ENCODE measurements at regions not wholly inside any gene's neighbourhood (a gene's known extent, or its start where the extent isn't known, plus 50 kb on each side); places are given as distances from the start of the nearest gene placed in this dataset.

DNA sequence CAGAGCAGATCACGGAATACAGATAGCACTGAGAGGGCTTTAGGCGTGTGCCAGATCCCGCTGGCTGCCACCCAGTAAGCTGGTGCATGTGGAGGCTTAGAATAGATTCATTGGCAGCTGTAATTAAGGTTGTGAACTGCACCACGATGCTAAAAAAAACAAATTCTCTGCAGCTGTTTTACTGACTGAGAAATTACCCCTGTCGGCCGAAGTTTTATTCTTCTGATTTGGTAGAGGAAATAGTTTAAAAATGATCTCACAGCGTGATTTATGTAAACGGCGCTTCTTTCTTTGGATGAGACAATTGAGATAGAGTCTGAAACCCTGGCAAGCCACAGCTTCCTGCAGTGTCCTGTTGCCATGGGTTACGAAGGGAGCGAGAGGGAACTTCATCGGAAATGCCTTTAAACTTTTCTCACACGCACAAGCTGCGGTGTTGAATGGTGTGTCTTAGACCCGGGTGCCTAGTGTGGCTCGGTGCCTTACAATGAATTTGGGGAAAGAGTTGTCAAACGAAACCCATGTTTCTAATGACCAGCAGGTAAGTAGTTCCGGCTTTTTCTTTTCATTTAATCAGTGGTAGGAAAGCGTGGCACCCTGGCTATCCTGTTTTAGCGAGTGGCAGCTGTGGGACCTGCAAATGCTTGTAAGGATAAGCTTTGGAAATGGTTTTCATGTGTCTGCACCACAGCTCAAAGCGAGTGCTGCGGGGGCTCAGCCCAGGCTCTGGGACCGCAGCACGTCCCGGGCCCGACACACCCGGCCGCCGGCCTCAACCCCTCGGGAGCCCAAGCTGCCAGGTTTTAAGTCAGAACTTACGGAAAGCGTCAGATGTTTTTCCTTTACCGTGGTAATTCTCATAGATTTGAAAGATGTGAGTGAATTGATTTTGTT, 71.7 kb upstream of the HGFAC start:
- ChIA-PET CTCF (interaction anchor here (1.0 to 1.7 kb wide), 2 partner anchors 24 to 510 kb away, joined by 4 read pairs; no protein-coding TSS in a partner anchor), POLR2A (no interaction called here)
- peaks cover 10% of the 10 kb centered on the region for H3K27me3 Mint-ChIP-seq (ENCODE audit: insufficient read depth, unreplicated experiment)
- DNase-seq (ENCODE audit: unreplicated experiment): peak; percentile 8
- H3K4me1 Mint-ChIP-seq (ENCODE audit: insufficient read depth, unreplicated experiment): peaks cover 7% of the 10 kb centered on the region
- no TSS peak for BruUV-seq (replicated peaks)
- no peak overlapping the region for H3K27ac Mint-ChIP-seq (ENCODE audit: low read depth, unreplicated experiment)
- intact Hi-C loops (cut with micrococcal nuclease): no loop called here
- H3K36me3 Mint-ChIP-seq (ENCODE audit: insufficient read depth, unreplicated experiment): no peaks in the 10 kb centered on the region
- H3K4me3 Mint-ChIP-seq (ENCODE audit: unreplicated experiment): peak overlapping the region; percentile 12
- TF ChIP-seq, protein P1, sequence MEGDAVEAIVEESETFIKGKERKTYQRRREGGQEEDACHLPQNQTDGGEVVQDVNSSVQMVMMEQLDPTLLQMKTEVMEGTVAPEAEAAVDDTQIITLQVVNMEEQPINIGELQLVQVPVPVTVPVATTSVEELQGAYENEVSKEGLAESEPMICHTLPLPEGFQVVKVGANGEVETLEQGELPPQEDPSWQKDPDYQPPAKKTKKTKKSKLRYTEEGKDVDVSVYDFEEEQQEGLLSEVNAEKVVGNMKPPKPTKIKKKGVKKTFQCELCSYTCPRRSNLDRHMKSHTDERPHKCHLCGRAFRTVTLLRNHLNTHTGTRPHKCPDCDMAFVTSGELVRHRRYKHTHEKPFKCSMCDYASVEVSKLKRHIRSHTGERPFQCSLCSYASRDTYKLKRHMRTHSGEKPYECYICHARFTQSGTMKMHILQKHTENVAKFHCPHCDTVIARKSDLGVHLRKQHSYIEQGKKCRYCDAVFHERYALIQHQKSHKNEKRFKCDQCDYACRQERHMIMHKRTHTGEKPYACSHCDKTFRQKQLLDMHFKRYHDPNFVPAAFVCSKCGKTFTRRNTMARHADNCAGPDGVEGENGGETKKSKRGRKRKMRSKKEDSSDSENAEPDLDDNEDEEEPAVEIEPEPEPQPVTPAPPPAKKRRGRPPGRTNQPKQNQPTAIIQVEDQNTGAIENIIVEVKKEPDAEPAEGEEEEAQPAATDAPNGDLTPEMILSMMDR (IDR thresholded peaks at IDR 0.05; ENCODE audit: unreplicated experiment): no peak
- H3K9me3 Mint-ChIP-seq (ENCODE audit: unreplicated experiment): no peaks in the 10 kb centered on the region

DNA sequence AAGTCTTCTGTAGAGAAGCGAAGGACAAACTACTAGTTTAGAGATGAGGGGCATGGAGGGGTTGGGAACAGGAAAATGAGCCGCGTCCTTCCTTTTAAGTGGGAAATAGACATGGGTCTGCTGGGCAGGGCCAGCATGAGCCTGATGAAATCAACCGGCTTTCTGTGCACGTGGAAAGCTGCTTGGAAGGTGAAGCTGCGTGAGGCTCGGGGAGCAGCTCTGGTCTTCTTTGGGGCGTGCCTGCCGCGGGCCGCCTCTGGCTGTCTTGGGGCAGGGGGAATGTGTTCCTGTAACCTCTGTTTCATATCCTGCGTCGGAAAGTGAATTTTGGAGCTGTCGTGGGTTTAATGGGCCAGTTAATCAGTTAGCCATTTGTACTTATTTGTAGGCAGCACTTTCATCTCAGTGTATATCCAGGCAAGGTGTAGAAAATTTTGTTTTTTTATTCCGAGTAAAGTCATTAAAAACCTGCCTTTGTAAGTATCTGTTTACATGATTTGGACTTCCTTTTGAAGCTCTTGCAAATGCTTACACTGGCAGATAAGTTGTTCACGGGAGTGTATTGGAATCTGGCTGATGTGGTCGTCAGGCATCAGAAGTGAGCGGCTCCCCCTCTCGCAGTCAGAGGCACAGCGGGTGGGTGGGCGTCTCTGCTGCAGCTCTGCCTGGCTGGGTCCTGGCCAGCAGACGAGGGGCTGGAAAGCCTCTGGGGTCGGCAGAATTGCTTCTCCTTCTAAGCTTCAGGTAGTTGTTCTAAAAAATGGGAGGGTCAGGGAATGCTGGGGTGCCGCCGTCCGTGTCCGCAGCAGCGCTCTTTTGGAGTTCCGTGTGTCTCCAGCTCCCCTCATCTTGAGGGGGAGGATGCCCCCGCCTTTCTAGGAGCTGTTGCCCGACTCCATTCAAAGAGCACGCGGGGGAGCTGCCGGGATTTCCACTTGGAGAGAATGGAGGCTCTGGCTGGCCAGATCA, 70.5 kb upstream of the HGFAC start:
- Mint-ChIP-seq H3K27ac (ENCODE audit: low read depth, unreplicated experiment) (no peak overlapping the region), H3K4me1 (ENCODE audit: insufficient read depth, unreplicated experiment) (peaks cover 12% of the 10 kb centered on the region), H3K4me3 (ENCODE audit: unreplicated experiment) (no peak overlapping the region), H3K36me3 (ENCODE audit: insufficient read depth, unreplicated experiment) (no peaks in the 10 kb centered on the region), H3K27me3 (ENCODE audit: insufficient read depth, unreplicated experiment) (peaks cover 10% of the 10 kb centered on the region), H3K9me3 (ENCODE audit: unreplicated experiment) (no peaks in the 10 kb centered on the region)
- POLR2A ChIA-PET: no interaction called here
- BruUV-seq (replicated peaks): no TSS peak
- CTCF ChIA-PET: interaction anchor here (1.7 kb wide), 1 partner anchor 25 kb away, joined by 4 read pairs; no protein-coding TSS in a partner anchor
- TF ChIP-seq, protein P1 (IDR thresholded peaks at IDR 0.05; ENCODE audit: unreplicated experiment): no peak
- no peak for DNase-seq (ENCODE audit: unreplicated experiment)
- intact Hi-C loops (cut with micrococcal nuclease): no loop called here

DNA sequence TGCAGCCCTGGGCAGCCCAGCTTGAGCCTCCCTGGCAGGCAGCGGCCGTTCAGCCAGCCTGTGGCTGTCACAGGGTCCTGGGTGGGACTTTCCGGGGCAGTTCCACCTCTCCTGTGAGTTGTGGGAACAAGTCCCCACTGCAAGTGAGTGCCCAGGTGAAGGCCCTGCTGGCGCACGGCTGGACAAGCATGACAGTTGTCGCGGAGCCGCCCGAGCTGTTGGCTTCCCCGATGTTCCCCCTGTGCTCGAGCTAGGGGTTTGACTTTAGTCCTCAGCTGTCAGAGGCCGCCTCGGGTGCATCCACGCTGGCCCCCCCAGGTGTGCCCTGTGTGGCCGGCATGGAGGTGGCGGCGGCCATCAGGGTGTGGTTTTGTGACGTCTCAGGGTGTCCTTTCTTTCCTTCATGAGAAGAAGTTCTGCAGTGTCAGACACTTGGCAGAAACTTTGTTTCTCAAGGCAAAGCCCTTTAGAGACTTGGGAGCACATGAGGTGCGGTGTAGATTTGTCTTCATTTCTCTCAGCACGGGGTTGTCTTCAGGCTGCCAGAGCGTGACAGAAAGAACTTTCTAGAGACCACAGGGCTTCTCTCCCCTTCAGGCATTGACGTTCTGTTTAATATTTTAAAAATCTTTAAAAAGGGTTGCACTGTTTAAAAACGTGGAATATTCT, 69.4 kb upstream of the HGFAC start:
- ChIA-PET CTCF (no interaction called here), POLR2A (no interaction called here)
- BruUV-seq (replicated peaks): no TSS peak
- no peak for DNase-seq (ENCODE audit: unreplicated experiment)
- Mint-ChIP-seq H3K4me1 (ENCODE audit: insufficient read depth, unreplicated experiment) (peaks cover 12% of the 10 kb centered on the region), H3K4me3 (ENCODE audit: unreplicated experiment) (no peak overlapping the region), H3K27me3 (ENCODE audit: insufficient read depth, unreplicated experiment) (peaks cover 10% of the 10 kb centered on the region), H3K36me3 (ENCODE audit: insufficient read depth, unreplicated experiment) (no peaks in the 10 kb centered on the region), H3K27ac (ENCODE audit: low read depth, unreplicated experiment) (no peak overlapping the region), H3K9me3 (ENCODE audit: unreplicated experiment) (no peaks in the 10 kb centered on the region)
- TF ChIP-seq, protein P1 (IDR thresholded peaks at IDR 0.05; ENCODE audit: unreplicated experiment): no peak
- intact Hi-C loops (cut with micrococcal nuclease): no loop called here

All from MCF 10A (cell line).